Activated CD8-positive, alpha-beta T cell treated with anti-CD3 and anti-CD28 coated beads, Interleukin-2, amount 10 ng/mL, durations not matched to agents 7 days and 5 days (primary cell): ENCODE measurements at regions not wholly inside any gene's neighbourhood (a gene's known extent, or its start where the extent isn't known, plus 50 kb on each side); places are given as distances from the start of the nearest gene placed in this dataset.

Experiments used
- ATAC-seq: fragments of 150-1000 bp; cut with Tn5 transposase; one replicate; pipeline ENCODE4 v1.10.0; 2021; ENCODE audit warnings: moderate library complexity
- CTCF ChIA-PET: fragments of 350-600 bp; sonication (Branson Sonifier 250); formaldehyde crosslinking; loops from one replicate; lab custom pipeline; 2021; ENCODE audit warnings: antibody characterized with exemption; lab: Charles Lee
- POLR2A ChIA-PET: fragments of 350-600 bp; sonication (Branson Sonifier 250); formaldehyde crosslinking; loops from one replicate; lab custom pipeline; 2021; ENCODE audit warnings: antibody characterized with exemption; lab: Charles Lee
- DNase-seq: peaks from one replicate; pipeline ENCODE4 v3.0.0-alpha.2; 2020
- H3K27ac Mint-ChIP-seq: one replicate; pipeline ENCODE4 v1.8.0; 2021; ENCODE audit warnings: mild to moderate bottlenecking, mixed read lengths
- H3K27me3 Mint-ChIP-seq: one replicate; pipeline ENCODE4 v1.8.0; 2021; ENCODE audit warnings: low read depth, mixed read lengths
- H3K36me3 Mint-ChIP-seq: one replicate; pipeline ENCODE4 v1.8.0; 2021; ENCODE audit warnings: low read depth, mixed read lengths
- H3K4me1 Mint-ChIP-seq: one replicate; pipeline ENCODE4 v1.8.0; 2021; ENCODE audit warnings: low read depth, mixed read lengths
- H3K4me3 Mint-ChIP-seq: one replicate; pipeline ENCODE4 v1.8.0; 2021; ENCODE audit warnings: mild to moderate bottlenecking, mixed read lengths
- H3K9me3 Mint-ChIP-seq: one replicate; pipeline ENCODE4 v1.8.0; 2022; ENCODE audit warnings: mixed read lengths; ENCODE audit not compliant: insufficient read depth

- DNase-seq (no peak), ATAC-seq (no peak)
- POLR2A ChIA-PET = no interaction called here
- H3K4me3 Mint-ChIP-seq = no peak overlapping the region
- CTCF ChIA-PET = interaction anchor here (1.4 kb wide), 1 partner anchor 22 kb away, joined by 3 read pairs; no protein-coding TSS in a partner anchor
- no peaks in the 10 kb centered on the region for H3K27me3 Mint-ChIP-seq
- no peak overlapping the region for H3K27ac Mint-ChIP-seq
- no peaks in the 10 kb centered on the region for H3K4me1 Mint-ChIP-seq
- H3K9me3 Mint-ChIP-seq = no peaks in the 10 kb centered on the region
- H3K36me3 Mint-ChIP-seq = no peaks in the 10 kb centered on the region
Observed at GRCh38 chr3:24657870-24658510, 163.3 kb upstream of the THRB start.

GRCh38 chr3:24661175-24661584 lies 166.5 kb upstream of the THRB start:
- H3K36me3 Mint-ChIP-seq = no peaks in the 10 kb centered on the region
- H3K27ac Mint-ChIP-seq = no peak overlapping the region
- no peak for ATAC-seq
- no peak overlapping the region for H3K4me3 Mint-ChIP-seq
- DNase-seq = no peak
- H3K9me3 Mint-ChIP-seq = no peaks in the 10 kb centered on the region
- H3K4me1 Mint-ChIP-seq = no peaks in the 10 kb centered on the region
- no peaks in the 10 kb centered on the region for H3K27me3 Mint-ChIP-seq
- CTCF ChIA-PET = interaction anchor here (1.0 kb wide), 1 partner anchor 19 kb away, joined by 3 read pairs; no protein-coding TSS in a partner anchor
- POLR2A ChIA-PET = no interaction called here

- ATAC-seq = no peak
- no peaks in the 10 kb centered on the region for H3K27me3 Mint-ChIP-seq
- no peaks in the 10 kb centered on the region for H3K9me3 Mint-ChIP-seq
- CTCF ChIA-PET = no interaction called here
- H3K36me3 Mint-ChIP-seq = no peaks in the 10 kb centered on the region
- H3K4me1 Mint-ChIP-seq = no peaks in the 10 kb centered on the region
- POLR2A ChIA-PET = no interaction called here
- no peak for DNase-seq
- no peak overlapping the region for H3K4me3 Mint-ChIP-seq
- H3K27ac Mint-ChIP-seq = no peak overlapping the region
Observed at GRCh38 chr3:24662449-24663345, 168.0 kb upstream of the THRB start.

GRCh38 chr3:24663406-24663805 lies 168.8 kb upstream of the THRB start:
- Mint-ChIP-seq H3K9me3 (no peaks in the 10 kb centered on the region), H3K27me3 (no peaks in the 10 kb centered on the region), H3K4me3 (no peak overlapping the region), H3K36me3 (no peaks in the 10 kb centered on the region), H3K27ac (no peak overlapping the region), H3K4me1 (no peaks in the 10 kb centered on the region)
- POLR2A ChIA-PET = no interaction called here
- ATAC-seq (no peak), DNase-seq (no peak)
- CTCF ChIA-PET = no interaction called here

GRCh38 chr3:24668039-24668438 lies 173.4 kb upstream of the THRB start:
- no peak for DNase-seq
- ChIA-PET CTCF (no interaction called here), POLR2A (no interaction called here)
- no peaks in the 10 kb centered on the region for H3K9me3 Mint-ChIP-seq
- ATAC-seq = no peak
- H3K27me3 Mint-ChIP-seq = no peaks in the 10 kb centered on the region
- H3K27ac Mint-ChIP-seq = no peak overlapping the region
- H3K4me1 Mint-ChIP-seq = no peaks in the 10 kb centered on the region
- no peak overlapping the region for H3K4me3 Mint-ChIP-seq
- H3K36me3 Mint-ChIP-seq = no peaks in the 10 kb centered on the region

GRCh38 chr3:24670871-24671270 lies 176.2 kb upstream of the THRB start:
- DNase-seq = no peak
- POLR2A ChIA-PET = no interaction called here
- Mint-ChIP-seq H3K27me3 (peaks cover 11% of the 10 kb centered on the region), H3K27ac (no peak overlapping the region), H3K4me3 (no peak overlapping the region), H3K36me3 (no peaks in the 10 kb centered on the region), H3K9me3 (no peaks in the 10 kb centered on the region), H3K4me1 (no peaks in the 10 kb centered on the region)
- CTCF ChIA-PET = interaction anchor here (1.3 kb wide), 1 partner anchor 10 kb away, joined by 3 read pairs; no protein-coding TSS in a partner anchor
- no peak for ATAC-seq

- POLR2A ChIA-PET = no interaction called here
- H3K4me3 Mint-ChIP-seq = no peak overlapping the region
- DNase-seq (no peak), ATAC-seq (no peak)
- H3K27ac Mint-ChIP-seq = no peak overlapping the region
- CTCF ChIA-PET = no interaction called here
- H3K9me3 Mint-ChIP-seq = no peaks in the 10 kb centered on the region
- H3K36me3 Mint-ChIP-seq = no peaks in the 10 kb centered on the region
- peaks cover 12% of the 10 kb centered on the region for H3K4me1 Mint-ChIP-seq
- H3K27me3 Mint-ChIP-seq = peaks cover 24% of the 10 kb centered on the region
Observed at GRCh38 chr3:24673596-24673995, 178.9 kb upstream of the THRB start.

GRCh38 chr3:24674261-24674660 lies 179.6 kb upstream of the THRB start:
- ATAC-seq (no peak), DNase-seq (no peak)
- POLR2A ChIA-PET = no interaction called here
- peaks cover 29% of the 10 kb centered on the region for H3K27me3 Mint-ChIP-seq
- no peak overlapping the region for H3K4me3 Mint-ChIP-seq
- peaks cover 17% of the 10 kb centered on the region for H3K4me1 Mint-ChIP-seq
- no peaks in the 10 kb centered on the region for H3K36me3 Mint-ChIP-seq
- no peak overlapping the region for H3K27ac Mint-ChIP-seq
- H3K9me3 Mint-ChIP-seq = no peaks in the 10 kb centered on the region
- CTCF ChIA-PET = no interaction called here

GRCh38 chr3:24678021-24678420 lies 183.4 kb upstream of the THRB start:
- ChIA-PET POLR2A (no interaction called here), CTCF (no interaction called here)
- no peak overlapping the region for H3K27ac Mint-ChIP-seq
- H3K4me3 Mint-ChIP-seq = peak overlapping the region; percentile 64
- H3K36me3 Mint-ChIP-seq = no peaks in the 10 kb centered on the region
- peaks cover 48% of the 10 kb centered on the region for H3K27me3 Mint-ChIP-seq
- DNase-seq (no peak), ATAC-seq (peak; percentile 49)
- H3K4me1 Mint-ChIP-seq = peaks cover 17% of the 10 kb centered on the region
- no peaks in the 10 kb centered on the region for H3K9me3 Mint-ChIP-seq

DNA sequence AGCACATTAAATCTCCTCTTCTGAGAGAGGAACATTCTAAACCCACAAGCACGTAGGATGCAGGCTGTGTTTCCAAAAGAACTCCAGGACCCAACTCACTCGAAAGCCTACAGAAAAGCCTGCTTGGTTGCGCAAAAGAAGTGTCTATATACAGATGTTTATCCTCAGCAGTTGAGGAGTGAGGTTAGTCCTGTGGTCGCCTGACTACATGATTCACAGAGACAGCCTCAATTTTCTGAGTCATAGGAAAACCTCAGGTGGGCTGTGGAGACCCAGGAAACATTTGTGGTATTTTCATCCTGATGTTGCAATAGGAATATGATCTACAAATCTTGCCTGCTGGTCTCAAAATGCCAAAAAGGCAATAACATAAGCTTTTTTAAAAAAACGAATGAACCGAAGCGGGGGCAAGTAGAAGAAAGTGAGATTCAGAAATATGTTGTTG lies 183.8 kb upstream of the THRB start:
- H3K27ac Mint-ChIP-seq = no peak overlapping the region

GRCh38 chr3:24679429-24679828 lies 184.8 kb upstream of the THRB start:
- no peaks in the 10 kb centered on the region for H3K9me3 Mint-ChIP-seq
- H3K36me3 Mint-ChIP-seq = no peaks in the 10 kb centered on the region
- no peak overlapping the region for H3K27ac Mint-ChIP-seq
- no peak for DNase-seq
- peaks cover 17% of the 10 kb centered on the region for H3K4me1 Mint-ChIP-seq
- POLR2A ChIA-PET = no interaction called here
- H3K27me3 Mint-ChIP-seq = peaks cover 48% of the 10 kb centered on the region
- no peak overlapping the region for H3K4me3 Mint-ChIP-seq
- CTCF ChIA-PET = interaction anchor here (1.5 kb wide), 1 partner anchor 354 kb away, joined by 4 read pairs; no protein-coding TSS in a partner anchor
- ATAC-seq = no peak

More for the DNA sequence above, 183.8 kb upstream of the THRB start:
- no peaks in the 10 kb centered on the region for H3K9me3 Mint-ChIP-seq
- POLR2A ChIA-PET = no interaction called here
- peaks cover 48% of the 10 kb centered on the region for H3K27me3 Mint-ChIP-seq
- H3K4me1 Mint-ChIP-seq = peaks cover 17% of the 10 kb centered on the region
- ATAC-seq = peak; percentile 81
- CTCF ChIA-PET = no interaction called here
- no peaks in the 10 kb centered on the region for H3K36me3 Mint-ChIP-seq
- peak overlapping the region; percentile 64 for H3K4me3 Mint-ChIP-seq
- DNase-seq = peak; percentile 56
